Activated CD8-positive, alpha-beta memory T cell treated with anti-CD3 and anti-CD28 coated beads for 48 hours (primary cell): ENCODE measurements at regions not wholly inside any gene's neighbourhood (a gene's known extent, or its start where the extent isn't known, plus 50 kb on each side); places are given as distances from the start of the nearest gene placed in this dataset.
"Not testable (repeated sequence)": the region's sequence is repeated elsewhere in the genome, so short reads cannot be mapped to it uniquely, and the experiment has no call there.

ENCODE experiments used
- DNase-seq, 3 experiments: peaks; one replicate each; pipeline ENCODE4 v3.0.0-alpha.2; 2020; ENCODE audit warnings: low read depth in 2 of 3, low spot score in 2 of 3

DNA sequence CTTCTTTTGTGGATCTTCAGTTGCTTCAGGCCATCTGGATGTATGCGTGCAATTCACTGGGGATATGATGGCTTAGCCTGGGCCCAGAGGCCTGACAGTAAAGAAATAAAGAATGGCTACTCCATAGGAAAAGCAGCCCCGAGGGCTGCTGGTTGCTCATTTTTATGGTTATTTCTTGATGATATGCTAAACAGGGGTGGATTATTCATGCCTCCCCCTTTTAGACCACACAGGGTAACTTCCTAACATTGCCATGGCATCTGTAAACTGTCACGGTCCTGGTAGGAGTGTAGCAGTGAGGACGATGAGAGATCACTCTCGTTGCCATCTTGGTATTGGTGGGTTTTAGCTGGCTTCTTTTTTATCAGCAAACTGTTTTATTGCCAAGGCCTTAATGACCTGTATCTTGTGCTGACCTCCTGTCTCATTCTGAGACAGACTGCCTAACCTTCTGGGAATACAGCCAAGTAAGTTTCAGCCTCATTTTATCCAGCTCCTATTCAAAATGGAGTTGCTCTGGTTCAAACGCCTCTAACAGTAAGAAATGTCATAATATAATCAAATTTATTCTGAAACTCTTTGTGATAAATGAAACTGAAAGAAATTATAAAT, 60.5 kb downstream of the DSEL start:
- no peak for DNase-seq

DNA sequence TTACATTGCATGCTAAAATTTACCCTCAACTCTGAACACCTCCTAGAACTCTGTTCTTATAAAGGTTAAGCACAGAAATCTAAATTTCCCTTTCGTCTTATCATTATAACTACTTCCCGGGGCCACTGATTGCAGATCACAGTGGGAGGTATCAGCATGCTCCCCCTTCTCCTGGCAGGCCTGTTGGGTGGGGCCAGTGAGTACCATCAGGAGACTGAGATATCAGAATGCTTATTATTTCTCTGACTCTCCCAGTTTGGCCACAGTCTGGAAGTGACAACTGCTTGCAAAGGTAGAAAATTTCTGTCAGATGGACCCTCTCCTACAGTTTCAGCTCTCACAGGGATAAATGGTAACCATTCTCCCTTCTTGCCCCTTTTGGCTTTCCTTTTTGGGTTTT, 62.6 kb downstream of the DSEL start:
- DNase-seq = no peak

DNA sequence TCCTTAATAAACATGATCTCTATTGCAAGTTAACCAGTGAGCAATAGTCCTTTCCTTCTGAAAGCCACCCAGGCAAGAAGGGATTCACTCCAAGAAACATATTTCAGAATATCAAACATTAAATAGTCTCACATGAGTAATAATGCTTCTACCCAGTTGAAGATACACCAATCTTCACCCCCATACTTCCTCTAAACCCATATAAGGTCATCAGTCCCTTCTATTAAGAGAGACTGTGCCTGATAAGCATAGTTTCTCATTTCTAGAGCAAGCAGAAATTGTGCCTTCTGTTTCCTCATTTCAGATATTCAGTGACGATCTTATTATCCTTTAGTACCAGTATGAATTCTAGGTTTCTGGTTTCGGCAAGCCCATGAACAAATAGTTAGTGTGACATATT, 64.6 kb downstream of the DSEL start:
- no peak for DNase-seq

DNA sequence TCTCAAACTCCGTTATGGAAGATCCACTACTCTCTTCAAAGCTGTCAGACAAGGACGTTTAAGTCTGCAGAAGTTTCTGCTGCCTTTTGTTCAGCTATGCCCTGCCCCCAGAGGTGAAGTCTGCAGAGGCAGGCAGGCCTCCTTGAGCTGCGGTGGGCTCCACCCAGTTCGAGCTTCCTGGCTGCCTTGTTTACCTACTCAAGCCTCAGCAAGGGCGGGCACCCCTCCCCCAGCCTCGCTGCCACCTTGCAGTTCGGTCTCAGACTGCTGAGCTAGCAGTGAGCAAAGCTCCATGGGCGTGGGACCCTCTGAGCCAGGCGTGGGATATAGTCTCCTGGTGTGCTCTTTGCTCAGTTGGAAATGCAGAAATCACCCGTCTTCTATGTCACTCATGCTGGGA, 65.4 kb downstream of the DSEL start:
- DNase-seq = not testable (repeated sequence)

DNA sequence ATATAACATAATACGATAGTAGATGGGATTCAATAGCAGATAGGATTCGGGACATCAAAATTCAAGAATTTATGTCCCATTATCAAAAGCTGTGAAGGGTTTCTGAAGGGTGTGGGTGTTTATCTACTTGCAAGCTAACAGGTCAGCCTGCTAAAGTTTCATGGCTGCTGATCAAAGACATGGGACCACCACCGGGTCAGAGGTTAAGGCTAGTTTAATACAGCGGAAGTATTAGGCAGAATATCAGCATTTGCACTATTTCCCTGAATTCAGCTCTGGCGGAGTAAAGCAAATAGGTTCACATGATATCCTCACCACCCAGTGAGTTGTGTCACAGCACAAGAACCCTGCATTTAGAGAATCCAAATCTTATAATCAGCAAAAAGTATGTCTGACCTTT, 82.5 kb downstream of the DSEL start:
- DNase-seq = no peak

DNA sequence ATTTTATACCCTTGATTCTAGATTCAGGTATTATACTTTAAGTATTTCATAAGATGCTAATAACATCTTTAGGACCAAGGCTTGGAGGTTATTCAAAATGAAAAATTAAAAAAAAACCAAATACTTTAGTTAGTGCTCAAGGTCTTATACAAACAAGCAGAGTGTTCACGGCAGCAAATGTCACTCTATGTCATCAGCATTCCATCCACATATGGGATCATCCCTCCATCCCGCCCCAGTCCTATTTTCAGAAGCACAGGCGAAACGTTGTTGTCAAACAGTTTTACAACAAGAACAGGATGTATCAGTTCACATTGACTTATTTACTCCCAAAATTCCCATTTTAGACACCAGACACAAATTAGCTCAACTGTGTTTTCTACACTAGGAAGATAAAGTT, 83.7 kb downstream of the DSEL start:
- no peak for DNase-seq

DNA sequence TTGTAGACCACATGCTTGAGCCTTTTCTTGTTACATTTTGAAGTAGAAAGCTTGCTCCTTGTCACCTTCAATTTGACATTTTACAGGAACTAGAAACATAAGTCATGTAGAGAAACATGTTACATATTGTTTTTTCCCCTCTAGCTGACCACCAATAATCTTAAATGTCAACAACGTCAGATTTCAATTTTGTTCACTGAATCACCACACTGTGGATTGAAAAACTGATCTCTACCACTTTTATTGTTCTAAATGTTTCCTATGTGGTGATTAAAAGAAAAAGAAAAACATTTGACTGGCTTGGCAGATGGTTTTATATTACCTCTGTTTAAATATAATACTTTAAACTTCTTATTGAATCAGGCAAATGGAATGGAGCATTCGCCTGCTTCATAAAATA, 87.7 kb downstream of the DSEL start:
- no peak for DNase-seq

DNA sequence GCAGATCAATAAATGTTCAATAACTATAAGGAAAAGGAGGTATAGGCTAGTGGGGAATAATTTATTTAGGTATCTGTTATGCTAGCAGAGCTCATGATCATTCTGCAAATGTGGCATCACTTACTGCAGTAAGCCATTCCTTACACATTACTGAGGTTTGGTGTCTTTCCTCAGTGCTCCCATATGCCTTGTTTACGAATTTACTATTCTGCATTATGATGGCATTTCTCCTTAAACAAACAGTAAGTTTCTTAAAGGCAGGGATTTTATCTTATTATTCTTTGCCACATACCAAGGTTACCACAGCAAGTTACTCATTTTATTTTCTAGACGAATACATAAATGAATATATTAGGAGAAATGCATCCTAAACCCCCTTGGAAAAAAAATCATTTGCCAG, 88.4 kb downstream of the DSEL start:
- DNase-seq = no peak

DNA sequence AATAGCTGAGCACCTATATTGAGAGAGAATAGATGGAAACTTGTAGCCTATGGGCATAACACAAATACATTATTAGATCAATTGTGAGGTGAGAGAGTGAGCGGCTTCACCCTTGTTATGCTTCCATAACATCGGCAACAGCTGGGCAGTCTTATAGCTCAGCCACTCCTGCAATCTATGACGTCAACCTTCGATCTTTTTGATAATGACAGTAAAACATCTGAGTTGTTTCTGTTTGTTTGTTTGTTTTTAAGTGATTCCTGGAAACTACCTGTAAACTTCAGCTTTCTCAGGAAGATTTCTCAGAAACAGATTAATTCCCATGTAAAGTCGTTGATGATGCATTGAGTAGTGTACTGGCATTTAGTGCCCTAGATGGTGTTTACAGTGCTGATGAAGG, 90.0 kb downstream of the DSEL start:
- no peak for DNase-seq

DNA sequence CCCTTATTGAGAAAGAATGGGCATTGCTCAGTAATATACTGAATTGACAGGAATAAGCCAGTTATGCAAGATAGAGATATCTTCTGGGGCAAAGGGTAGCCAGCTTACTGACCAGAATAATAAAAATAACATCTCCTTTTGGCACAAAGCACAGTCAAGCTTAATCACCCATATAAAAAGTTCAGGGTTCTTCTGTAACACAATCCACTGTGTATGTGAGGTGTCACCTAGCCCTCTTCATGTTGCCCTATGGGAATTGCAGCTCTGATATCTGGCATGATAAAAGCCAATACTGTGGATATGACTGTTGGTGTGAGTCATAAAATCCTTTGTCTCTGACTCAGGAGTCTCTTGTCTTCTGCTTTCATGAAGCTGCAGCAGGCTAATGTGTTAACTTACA, 90.8 kb downstream of the DSEL start:
- no peak for DNase-seq

DNA sequence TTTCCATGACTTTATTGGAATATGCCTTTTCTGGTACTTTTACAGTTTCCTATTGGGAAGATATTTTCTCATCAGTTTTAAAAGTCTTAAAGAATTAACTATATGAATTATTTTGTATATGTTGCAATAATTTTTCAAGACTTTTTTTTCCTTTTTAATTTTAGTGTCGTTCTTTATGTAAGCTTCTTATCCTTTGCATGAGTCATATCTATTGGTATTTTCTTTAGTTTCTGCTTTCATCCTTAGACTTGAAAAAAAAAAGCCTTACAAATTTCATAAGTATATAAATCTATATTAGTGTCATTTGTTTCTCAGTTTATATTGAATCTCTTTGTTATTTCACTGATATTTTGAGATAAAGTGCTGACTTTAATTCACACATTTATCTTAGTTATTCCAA, 94.9 kb downstream of the DSEL start:
- DNase-seq = no peak

DNA sequence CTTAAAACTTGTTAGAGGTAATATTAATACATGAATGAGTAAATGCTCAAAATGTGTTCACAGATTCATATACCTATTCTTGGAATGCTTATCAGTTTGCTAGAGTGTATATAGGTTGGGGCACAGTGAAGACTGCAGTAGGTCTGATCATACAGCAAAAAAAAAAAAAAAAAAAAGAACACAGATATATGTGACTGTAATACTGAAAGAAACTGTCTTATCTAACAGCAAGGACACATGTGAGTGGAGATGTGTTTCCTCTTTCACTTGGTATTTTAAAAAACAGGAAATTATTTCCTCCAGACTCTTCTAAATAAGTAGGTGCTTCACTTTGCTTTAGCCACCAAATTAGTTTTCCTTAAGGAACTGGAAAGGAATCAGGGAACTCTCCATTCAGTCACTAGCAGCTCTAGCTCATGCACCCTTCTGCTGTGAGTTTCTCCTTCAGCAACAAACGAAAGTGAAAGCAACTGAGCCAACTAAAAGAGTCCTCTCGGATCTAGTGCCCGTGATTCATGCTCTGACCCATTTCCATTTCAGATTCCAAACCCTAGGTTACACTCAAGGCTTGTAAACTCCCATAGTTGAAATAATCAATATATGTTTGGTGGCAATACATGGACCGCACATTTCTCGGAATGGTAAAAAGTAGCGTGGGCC, 98.5 kb downstream of the DSEL start:
- no peak for DNase-seq

DNA sequence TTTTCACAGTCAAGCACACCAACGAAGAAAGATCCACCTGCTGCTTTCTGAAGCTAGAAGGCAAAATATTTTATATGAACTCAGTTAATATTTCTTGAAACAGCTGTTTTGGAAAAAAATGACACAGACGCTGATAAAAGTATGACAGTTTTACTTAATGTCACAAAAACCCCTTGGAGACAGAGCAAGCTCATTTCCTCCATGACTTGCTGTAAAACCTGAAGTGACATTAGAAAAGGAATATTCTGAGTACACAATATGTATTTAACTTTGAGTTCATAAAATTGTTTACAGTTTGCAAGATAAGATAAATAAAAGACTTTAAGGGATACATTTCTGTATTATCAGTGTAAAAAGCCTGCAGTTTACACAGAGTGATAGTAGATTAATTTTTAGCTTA, 105.4 kb downstream of the DSEL start:
- DNase-seq = no peak

DNA sequence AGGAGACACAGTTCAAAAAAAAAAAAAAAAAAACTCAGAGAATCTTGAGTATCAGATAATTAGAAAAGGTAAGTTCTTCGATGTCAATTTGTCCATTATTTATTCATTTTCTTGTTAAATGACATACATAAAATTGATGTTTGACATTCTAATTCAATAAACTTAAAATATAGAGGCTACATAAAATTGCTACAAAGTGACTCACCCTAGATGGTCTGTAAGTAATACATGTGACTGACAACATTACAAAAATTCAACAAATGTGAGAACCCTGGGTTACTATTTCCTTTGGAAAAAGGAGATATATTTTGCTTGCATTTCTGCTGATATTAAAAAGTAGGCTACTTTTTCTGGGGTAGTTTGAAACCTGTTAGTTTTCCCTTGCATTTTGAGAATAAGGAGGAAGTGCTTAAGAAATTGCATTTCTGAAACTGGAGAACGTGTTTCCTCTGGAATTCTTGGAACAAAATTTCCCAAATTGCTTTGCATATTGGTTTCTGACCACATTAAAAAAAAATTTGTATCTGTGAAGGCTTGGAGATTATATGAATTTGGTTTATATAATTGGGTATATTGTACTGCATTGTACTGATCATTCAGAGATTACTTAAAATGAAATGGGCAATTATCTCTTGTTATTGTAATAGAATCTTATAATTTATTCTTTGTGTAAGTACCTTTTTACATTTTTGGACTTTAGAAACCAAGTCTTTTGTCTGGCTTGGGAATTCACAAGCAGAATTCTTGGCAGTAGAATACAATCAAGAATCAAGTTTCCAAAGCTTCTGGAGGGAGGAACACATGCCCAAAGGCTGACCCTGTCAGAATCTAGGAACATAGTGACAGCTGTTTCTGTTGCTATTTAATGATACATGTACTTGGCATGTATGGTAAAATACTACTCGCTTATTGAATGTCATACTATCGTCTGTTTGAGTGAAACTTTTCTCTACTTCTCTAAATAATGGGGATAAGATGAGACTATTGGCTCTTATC, 106.1 kb downstream of the DSEL start:
- no peak for DNase-seq

DNA sequence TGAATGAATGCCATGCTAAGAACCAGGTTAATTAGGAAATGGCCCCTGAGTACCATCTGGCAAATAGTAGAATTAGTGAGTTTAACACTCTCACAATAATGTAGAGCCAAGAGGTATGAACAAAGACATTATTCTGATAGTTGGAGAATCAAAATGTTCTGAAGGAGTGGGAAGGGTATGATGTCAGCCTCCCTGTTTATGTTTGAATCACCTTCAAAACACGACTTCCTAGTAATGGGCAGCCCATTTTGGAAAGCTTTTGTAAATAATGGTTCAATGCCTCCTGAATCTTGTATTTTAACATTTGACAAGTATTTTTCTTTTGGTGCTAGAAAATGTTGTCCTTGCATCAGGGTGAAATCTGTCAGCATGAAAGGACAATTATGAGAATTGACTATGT, 108.3 kb downstream of the DSEL start:
- no peak for DNase-seq

DNA sequence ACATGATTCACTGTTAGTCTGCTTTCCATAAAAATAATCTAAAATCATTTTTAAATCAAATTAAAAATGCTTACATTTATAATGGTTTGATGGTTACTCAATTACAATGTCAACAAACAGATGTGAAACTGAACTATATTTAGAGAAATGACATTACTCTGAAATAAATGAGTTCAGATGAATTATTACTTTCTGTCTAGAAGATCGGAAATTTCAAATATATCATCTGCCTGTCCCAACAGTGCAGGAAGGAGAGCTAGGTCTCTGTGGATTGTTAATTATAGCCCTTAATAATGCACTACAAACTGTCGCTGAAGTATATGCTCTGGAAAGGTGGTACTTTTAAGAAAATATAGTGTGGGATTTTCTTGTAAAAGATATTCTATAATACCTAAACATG, 109.8 kb downstream of the DSEL start:
- DNase-seq = no peak

DNA sequence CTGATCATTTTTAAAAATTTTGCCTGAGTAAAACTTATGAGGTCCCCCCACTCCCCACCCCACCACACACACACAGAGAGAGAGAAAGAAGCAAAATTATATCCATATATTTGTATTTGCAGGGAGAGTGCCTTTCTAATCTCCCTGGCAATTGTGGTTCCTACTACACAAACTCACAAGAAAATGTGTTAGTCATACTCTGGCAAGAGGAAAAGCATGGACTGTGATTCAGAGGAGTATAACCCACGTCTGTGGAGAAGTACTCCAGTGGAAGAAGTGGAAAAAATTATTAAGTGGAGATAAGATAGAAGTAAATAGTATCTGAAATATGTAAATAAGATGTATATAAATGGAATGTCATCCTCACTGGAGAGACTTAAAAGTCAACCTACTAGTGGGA, 114.0 kb downstream of the DSEL start:
- DNase-seq = no peak

DNA sequence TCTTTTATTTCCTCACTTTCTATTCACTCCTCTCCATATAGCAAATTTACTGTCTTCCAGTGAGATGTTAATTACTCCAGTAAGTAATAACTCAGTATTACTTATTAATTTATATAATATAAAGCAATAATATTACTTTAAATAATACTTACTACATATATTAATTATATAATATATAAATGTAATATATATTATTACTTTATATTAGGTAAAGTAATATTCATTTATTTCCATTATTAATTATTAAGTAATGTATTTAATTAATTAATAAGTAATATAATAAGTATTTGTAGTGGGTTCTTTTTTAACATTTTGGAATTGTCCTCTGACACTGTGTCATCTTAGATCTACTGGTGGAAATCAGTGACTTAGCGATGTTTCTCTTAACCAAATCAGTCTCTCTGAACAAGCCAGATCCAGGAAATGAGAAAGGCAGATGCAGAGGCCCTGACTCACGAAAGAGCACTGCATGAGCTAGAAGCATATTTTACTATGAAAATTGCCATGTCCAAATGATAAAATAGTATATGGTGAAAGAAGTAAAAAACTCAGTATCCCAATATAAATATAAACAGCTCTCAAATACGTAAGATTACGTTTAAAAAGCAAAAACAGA, 115.9 kb downstream of the DSEL start:
- DNase-seq = no peak

DNA sequence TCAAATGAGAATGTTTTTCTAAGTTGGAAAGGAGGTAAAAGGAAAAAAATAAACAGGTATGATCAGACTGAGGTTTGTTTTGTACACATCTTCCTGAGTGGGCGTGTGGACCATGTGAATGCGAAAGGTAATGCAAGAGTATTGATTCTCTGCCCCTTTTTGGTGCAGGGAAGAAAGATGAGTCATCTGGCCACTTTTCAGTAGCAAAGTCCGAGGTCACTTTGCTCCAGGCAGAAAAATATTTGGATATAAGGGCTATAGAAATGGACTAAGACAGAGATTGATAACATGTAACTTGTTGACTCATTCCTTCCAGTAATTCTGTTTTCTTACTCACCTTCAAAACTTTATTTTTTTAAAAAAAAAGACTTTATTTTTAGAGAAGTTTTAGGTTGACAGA, 130.5 kb downstream of the DSEL start:
- DNase-seq = no peak

DNA sequence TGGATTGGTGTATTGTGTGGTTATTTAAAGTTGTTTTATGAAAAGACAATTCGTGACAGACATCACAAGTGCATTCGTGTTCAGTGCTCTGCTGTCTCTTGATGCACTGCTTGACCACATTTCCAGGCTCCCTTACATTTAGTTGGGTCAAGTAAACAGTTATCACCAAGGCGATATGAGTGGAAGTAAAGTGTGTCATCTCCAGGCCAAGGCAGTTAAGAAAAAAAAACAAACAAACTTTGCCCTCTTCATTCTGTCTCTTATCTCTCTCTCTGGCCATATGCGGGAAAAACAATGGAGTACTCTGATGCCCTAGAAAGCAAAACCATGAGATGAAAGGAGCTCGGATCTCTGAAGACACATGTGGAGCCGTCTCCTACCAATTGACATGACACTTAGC, 131.1 kb downstream of the DSEL start:
- DNase-seq = no peak

DNA sequence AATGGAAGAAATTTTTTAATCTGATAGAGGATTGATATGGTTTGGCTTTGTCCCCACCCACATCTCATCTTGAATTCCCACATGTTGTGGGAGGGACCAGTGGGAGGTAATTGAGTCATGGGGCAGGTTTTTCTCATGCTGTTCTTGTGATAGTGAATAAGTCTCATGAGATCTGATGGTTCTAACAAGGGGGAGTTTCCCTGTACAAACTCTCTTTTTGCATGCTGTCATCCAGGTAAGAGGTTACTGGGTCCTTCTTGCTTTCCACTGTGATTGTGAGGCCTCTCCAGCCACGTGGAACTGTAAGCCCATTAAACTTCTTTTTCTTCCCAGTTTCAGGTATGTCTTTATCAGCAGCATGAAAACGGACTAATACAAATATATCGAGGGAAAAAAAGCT, 132.5 kb downstream of the DSEL start:
- not testable (repeated sequence) for DNase-seq
